Caco-2 (cell line): ENCODE measurements at regions not wholly inside any gene's neighbourhood (a gene's known extent, or its start where the extent isn't known, plus 50 kb on each side); places are given as distances from the start of the nearest gene placed in this dataset.

Experiments
- BruUV-seq: library from RNA; stranded (reverse); fragments of 400-500 nt; replicated peaks from 2 replicates; lab custom pipeline; 2021; lab: Mats Ljungman, UMichigan
- CTCF ChIA-PET: fragments of 300-600 bp; sonication (Branson Sonifier 250); formaldehyde crosslinking; loops from one replicate; lab custom pipeline; 2022; ENCODE audit warnings: antibody characterized with exemption; lab: Charles Lee
- POLR2A ChIA-PET: fragments of 300-600 bp; sonication (Branson Sonifier 250); formaldehyde crosslinking; loops from one replicate; lab custom pipeline; 2022; ENCODE audit warnings: antibody characterized with exemption; lab: Charles Lee
- DNase-seq, 2 experiments: peaks; one replicate each; pipeline versions ENCODE4 v3.0.0 to v3.0.0-alpha.2; 2020 to 2022
- H3K27me3 ChIP-seq: replicated peaks from 2 replicates; pipeline ENCODE4 v1.6.0; 2011; ENCODE audit warnings: low read length; ENCODE audit not compliant: control insufficient read depth, insufficient read depth
- H3K36me3 ChIP-seq: 2 replicates; pipeline ENCODE4 v1.5.1; 2011; ENCODE audit warnings: low read length; ENCODE audit not compliant: control insufficient read depth, insufficient read depth
- H3K4me1 ChIP-seq: fragments of 250-450 bp; sonication (Bioruptor Pico); 2 replicates; pipeline ENCODE4 v1.5.1; 2020; ENCODE audit warnings: mild to moderate bottlenecking
- H3K4me3 ChIP-seq: 2 replicates; pipeline ENCODE4 v1.5.1; 2011; ENCODE audit warnings: low read depth, mild to moderate bottlenecking, control low read depth, low read length
- H3K9me3 ChIP-seq: fragments of 250-450 bp; sonication (Bioruptor Pico); 2 replicates; pipeline ENCODE4 v1.5.1; 2020; ENCODE audit warnings: mild to moderate bottlenecking, moderate library complexity
- H3K27ac Mint-ChIP-seq: one replicate; pipeline ENCODE4 v1.8.0; 2022; ENCODE audit warnings: mixed read lengths; ENCODE audit not compliant: unreplicated experiment
- H3K27me3 Mint-ChIP-seq: one replicate; pipeline ENCODE4 v1.8.0; 2022; ENCODE audit warnings: mixed read lengths; ENCODE audit not compliant: insufficient read depth, unreplicated experiment
- H3K36me3 Mint-ChIP-seq: one replicate; pipeline ENCODE4 v1.8.0; 2022; ENCODE audit warnings: mild to moderate bottlenecking, mixed read lengths; ENCODE audit not compliant: insufficient read depth, unreplicated experiment
- H3K4me1 Mint-ChIP-seq: one replicate; pipeline ENCODE4 v1.8.0; 2022; ENCODE audit warnings: low read depth, mixed read lengths; ENCODE audit not compliant: unreplicated experiment
- H3K4me3 Mint-ChIP-seq: one replicate; pipeline ENCODE4 v1.8.0; 2022; ENCODE audit warnings: mild to moderate bottlenecking, moderate library complexity, mixed read lengths; ENCODE audit not compliant: unreplicated experiment
- H3K9me3 Mint-ChIP-seq: one replicate; pipeline ENCODE4 v1.8.0; 2022; ENCODE audit warnings: mixed read lengths; ENCODE audit not compliant: unreplicated experiment
- intact Hi-C: fragments of 100-400 bp; cut with micrococcal nuclease; formaldehyde crosslinking; loops from one replicate; pipeline ENCODE4 v1.10.0; 2022; ENCODE audit not compliant: unreplicated experiment
- TF ChIP-seq, protein P1 (sequence below), 2 experiments: fragments of 200-600 bp in 1 of 2; IDR thresholded peaks; 1 replicate in 1 of 2; 2 replicates in 1 of 2; pipeline versions ENCODE4 v1.5.1 to v1.8.0; 2011 to 2022; ENCODE audit warnings: antibody characterized with exemption in 1 of 2, control low read depth in 1 of 2, inconsistent platforms in 1 of 2, low read depth in 1 of 2, low read length in 1 of 2, mild to moderate bottlenecking in 1 of 2, moderate library complexity in 1 of 2; ENCODE audit not compliant: insufficient read depth in 1 of 2, severe bottlenecking in 1 of 2, unreplicated experiment in 1 of 2

DNA sequence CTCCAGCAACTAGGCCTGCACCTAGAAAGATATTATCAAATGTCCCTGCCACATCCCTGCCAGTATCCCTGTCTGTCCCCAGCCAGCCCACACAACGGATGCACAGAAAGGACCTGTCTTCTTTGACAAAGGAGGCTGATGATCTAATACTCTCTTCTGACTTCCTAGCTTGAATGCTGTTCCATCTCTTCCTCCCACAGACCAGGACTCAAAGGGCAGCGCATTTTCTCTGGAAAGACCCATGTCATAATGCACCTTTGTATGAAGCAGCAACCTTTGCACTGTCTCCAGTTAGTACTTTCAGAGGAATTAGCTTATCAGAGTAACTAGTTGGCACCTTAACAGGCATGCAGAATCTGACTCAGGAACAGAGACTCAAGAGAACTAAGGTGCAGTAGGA is 53.3 kb upstream of the TAF8 start:
- POLR2A ChIA-PET: no interaction called here
- no peaks in the 10 kb centered on the region for H3K36me3 Mint-ChIP-seq
- H3K36me3 ChIP-seq: no peaks in the 10 kb centered on the region
- DNase-seq: no peak
- no peaks in the 10 kb centered on the region for H3K9me3 ChIP-seq
- no peaks in the 10 kb centered on the region for H3K27me3 ChIP-seq
- BruUV-seq: no TSS peak
- CTCF ChIA-PET: interaction anchor here (0.7 kb wide), 1 partner anchor 65 kb away, joined by 5 read pairs; no protein-coding TSS in a partner anchor
- intact Hi-C loops: no loop called here
- TF ChIP-seq, protein P1, sequence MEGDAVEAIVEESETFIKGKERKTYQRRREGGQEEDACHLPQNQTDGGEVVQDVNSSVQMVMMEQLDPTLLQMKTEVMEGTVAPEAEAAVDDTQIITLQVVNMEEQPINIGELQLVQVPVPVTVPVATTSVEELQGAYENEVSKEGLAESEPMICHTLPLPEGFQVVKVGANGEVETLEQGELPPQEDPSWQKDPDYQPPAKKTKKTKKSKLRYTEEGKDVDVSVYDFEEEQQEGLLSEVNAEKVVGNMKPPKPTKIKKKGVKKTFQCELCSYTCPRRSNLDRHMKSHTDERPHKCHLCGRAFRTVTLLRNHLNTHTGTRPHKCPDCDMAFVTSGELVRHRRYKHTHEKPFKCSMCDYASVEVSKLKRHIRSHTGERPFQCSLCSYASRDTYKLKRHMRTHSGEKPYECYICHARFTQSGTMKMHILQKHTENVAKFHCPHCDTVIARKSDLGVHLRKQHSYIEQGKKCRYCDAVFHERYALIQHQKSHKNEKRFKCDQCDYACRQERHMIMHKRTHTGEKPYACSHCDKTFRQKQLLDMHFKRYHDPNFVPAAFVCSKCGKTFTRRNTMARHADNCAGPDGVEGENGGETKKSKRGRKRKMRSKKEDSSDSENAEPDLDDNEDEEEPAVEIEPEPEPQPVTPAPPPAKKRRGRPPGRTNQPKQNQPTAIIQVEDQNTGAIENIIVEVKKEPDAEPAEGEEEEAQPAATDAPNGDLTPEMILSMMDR (IDR thresholded peaks at IDR 0.05; ENCODE audit: insufficient read depth in 1 of 2, low read depth in 1 of 2, low read length in 1 of 2, severe bottlenecking in 1 of 2, unreplicated experiment in 1 of 2): no peak
- H3K27ac Mint-ChIP-seq: peak overlapping the region; percentile 2
- H3K27me3 Mint-ChIP-seq: no peaks in the 10 kb centered on the region
- no peak overlapping the region for H3K4me3 ChIP-seq
- no peak overlapping the region for H3K4me3 Mint-ChIP-seq
- H3K9me3 Mint-ChIP-seq: no peaks in the 10 kb centered on the region
- H3K4me1 ChIP-seq: no peaks in the 10 kb centered on the region; the same call in 1 of the 2 replicates
- H3K4me1 Mint-ChIP-seq: no peaks in the 10 kb centered on the region

GRCh38 chr6:41997456-41997855 is 52.9 kb upstream of the TAF8 start:
- Mint-ChIP-seq H3K9me3 (no peaks in the 10 kb centered on the region), H3K36me3 (no peaks in the 10 kb centered on the region), H3K4me1 (no peaks in the 10 kb centered on the region), H3K27ac (peak overlapping the region; percentile 2), H3K27me3 (no peaks in the 10 kb centered on the region), H3K4me3 (no peak overlapping the region)
- no TSS peak for BruUV-seq
- no peaks in the 10 kb centered on the region for H3K27me3 ChIP-seq
- no peaks in the 10 kb centered on the region for H3K36me3 ChIP-seq
- no peak for DNase-seq
- TF ChIP-seq, protein P1 (IDR thresholded peaks at IDR 0.05; ENCODE audit: insufficient read depth in 1 of 2, low read depth in 1 of 2, low read length in 1 of 2, severe bottlenecking in 1 of 2, unreplicated experiment in 1 of 2): no peak
- no peak overlapping the region for H3K4me3 ChIP-seq
- H3K4me1 ChIP-seq: no peaks in the 10 kb centered on the region; the same call in 1 of the 2 replicates
- ChIA-PET POLR2A (no interaction called here), CTCF (no interaction called here)
- intact Hi-C loops: no loop called here
- H3K9me3 ChIP-seq: no peaks in the 10 kb centered on the region
